GM12872 (cell line): ENCODE measurements at regions not wholly inside any gene's neighbourhood (a gene's known extent, or its start where the extent isn't known, plus 50 kb on each side); places are given as distances from the start of the nearest gene placed in this dataset.

Source experiments
- TF ChIP-seq, protein P1 (sequence below): IDR thresholded peaks from 3 replicates; pipeline ENCODE4 v1.5.1; 2011; ENCODE audit warnings: low read depth, mild to moderate bottlenecking, low read length, moderate library complexity; ENCODE audit not compliant: insufficient read depth

- TF ChIP-seq, protein P1, sequence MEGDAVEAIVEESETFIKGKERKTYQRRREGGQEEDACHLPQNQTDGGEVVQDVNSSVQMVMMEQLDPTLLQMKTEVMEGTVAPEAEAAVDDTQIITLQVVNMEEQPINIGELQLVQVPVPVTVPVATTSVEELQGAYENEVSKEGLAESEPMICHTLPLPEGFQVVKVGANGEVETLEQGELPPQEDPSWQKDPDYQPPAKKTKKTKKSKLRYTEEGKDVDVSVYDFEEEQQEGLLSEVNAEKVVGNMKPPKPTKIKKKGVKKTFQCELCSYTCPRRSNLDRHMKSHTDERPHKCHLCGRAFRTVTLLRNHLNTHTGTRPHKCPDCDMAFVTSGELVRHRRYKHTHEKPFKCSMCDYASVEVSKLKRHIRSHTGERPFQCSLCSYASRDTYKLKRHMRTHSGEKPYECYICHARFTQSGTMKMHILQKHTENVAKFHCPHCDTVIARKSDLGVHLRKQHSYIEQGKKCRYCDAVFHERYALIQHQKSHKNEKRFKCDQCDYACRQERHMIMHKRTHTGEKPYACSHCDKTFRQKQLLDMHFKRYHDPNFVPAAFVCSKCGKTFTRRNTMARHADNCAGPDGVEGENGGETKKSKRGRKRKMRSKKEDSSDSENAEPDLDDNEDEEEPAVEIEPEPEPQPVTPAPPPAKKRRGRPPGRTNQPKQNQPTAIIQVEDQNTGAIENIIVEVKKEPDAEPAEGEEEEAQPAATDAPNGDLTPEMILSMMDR = no peak
These were observed 1133.5 kb upstream of the MAP3K7 start for GRCh38 chr6:91720324-91720723.

DNA sequence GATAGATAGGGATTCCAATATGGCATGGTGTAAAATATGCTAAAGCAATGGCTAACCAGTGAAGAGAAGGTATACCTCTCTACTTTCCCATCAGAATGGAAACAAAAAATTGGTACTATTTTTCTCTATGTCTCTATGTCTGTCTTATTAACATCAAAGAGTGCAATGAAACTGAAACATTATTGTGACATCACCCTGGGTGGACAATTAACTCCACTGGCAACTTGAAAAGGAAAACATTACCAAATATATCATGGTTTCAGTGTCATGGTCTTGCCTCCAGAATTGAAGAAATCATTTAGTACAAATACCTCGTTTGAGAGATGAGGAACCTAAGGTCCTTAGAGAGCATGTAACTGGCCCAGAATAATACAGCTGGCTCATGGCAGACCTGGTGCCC, 1132.5 kb upstream of the MAP3K7 start:
- TF ChIP-seq, protein P1 = no peak

- TF ChIP-seq, protein P1 = no peak
These were observed 1131.3 kb upstream of the MAP3K7 start for GRCh38 chr6:91718198-91718597.

DNA sequence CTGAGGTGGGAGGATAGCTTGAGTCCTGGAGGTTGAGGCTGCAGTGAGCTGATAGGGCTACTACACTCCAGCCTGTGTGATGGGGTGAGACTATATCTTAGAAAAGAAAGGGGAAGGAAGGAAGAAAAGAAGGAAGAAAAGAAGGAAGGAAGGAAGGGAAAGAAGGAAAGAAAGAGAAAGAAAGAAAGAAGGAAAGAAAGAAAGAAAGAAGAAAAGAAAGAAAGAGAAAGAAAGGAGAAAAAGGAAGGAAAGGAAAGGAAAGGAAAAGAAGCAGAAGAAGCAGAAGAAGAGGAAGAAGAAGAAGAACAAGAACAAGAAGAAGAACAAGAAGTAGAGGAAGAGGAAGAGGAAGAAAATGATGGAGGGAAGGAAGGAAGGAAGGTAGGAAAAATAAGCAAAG, 1130.2 kb upstream of the MAP3K7 start:
- TF ChIP-seq, protein P1 = no peak

DNA sequence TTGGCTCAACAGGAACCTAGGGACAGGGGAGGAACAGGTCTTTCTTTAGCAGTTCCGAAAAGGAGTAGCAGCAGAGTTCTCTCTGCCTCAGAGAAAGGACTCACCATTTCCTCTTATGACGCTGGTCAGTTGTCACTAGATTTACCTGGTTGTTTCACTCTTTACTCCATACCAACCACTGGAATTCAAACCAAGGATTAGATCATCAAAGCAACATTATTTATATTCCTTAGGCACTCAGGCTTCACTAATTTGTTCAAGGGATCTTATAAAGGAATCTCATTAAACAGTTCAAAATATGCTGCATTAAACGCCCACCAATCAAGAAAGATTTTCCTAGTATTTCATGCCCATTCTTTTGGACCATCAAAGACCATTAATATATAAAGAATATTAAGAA, 1129.5 kb upstream of the MAP3K7 start:
- TF ChIP-seq, protein P1 = no peak

- TF ChIP-seq, protein P1 = no peak
These were observed 1128.4 kb upstream of the MAP3K7 start for GRCh38 chr6:91715171-91715805.

DNA sequence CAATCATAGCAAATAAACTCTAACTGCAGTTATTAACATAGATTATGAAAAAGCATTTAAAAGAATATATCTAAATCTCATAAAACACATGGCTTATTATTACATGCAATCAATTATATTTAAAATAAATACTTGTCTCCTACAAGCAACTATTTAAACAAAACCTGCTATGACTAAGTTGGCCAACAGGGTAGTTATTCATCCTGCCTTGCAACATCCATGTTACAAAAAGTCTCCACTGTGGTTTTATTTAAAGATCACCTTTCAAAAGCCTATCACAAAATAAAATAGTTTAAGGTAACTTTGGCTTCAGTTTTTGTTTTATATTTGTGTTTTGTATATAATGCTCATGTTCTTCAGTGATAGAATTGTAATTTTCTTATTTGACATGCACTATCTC, 1127.0 kb upstream of the MAP3K7 start:
- TF ChIP-seq, protein P1 = no peak
